K562 (cell line): ENCODE measurements at regions not wholly inside any gene's neighbourhood (a gene's known extent, or its start where the extent isn't known, plus 50 kb on each side); places are given as distances from the start of the nearest gene placed in this dataset.

Experiments used
- BACH1 ChIP-seq: fragments of 200-800 bp; sonication (Bioruptor generic); IDR thresholded peaks from 2 replicates; pipeline ENCODE4 v1.6.1; 2016; ENCODE audit warnings: missing genetic modification characterization, missing compliant biosample characterization
- IRF2 ChIP-seq: sonication (generic); formaldehyde crosslinking; IDR thresholded peaks from 2 replicates; pipeline ENCODE4 v1.8.1; 2022; ENCODE audit warnings: mild to moderate bottlenecking, missing genetic modification reagents
- TGIF2 ChIP-seq: sonication (generic); formaldehyde crosslinking; IDR thresholded peaks from 2 replicates; pipeline ENCODE4 v1.8.1; 2022; ENCODE audit warnings: mild to moderate bottlenecking, missing genetic modification reagents, moderate library complexity
- TF ChIP-seq, protein P1 (sequence below): sonication (generic); formaldehyde crosslinking; IDR thresholded peaks from 2 replicates; pipeline ENCODE4 v1.8.1; 2023; ENCODE audit warnings: mild to moderate bottlenecking, missing genetic modification reagents
- TF ChIP-seq, protein P2 (sequence below): sonication (generic); formaldehyde crosslinking; IDR thresholded peaks from 2 replicates; pipeline ENCODE4 v1.8.0; 2022; ENCODE audit warnings: mild to moderate bottlenecking, missing genetic modification reagents, borderline replicate concordance
- TF ChIP-seq, protein P3 (sequence below): fragments of 250-450 bp; sonication (Bioruptor Pico); IDR thresholded peaks from 2 replicates; pipeline ENCODE4 v1.5.0; 2021; ENCODE audit warnings: mild to moderate bottlenecking, borderline replicate concordance
- TF ChIP-seq, protein P4 (sequence below): fragments of 250-450 bp; sonication (Bioruptor Pico); IDR thresholded peaks from 2 replicates; pipeline ENCODE4 v1.8.0; 2022; ENCODE audit warnings: inconsistent platforms

DNA sequence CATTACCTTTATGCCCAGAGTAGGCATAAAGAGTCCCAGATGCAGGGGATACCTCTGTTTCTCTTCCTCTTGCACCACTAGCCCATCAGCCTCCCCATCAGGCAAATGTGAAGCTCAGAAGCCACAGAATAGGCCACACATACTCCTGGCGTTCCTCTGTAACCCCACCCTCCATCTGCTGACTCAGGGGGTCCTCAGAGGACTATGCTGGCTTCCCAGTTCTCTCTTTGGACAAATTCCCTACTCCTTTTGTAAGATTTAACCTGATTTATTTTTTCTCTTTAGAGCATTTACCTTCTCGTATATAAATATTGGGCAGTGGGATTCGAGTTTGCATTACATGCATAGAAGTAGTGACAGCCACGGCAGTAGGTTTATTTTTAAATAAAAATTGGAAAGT, 262.3 kb upstream of the CADM1 start (continued):
- TF ChIP-seq, protein P1, sequence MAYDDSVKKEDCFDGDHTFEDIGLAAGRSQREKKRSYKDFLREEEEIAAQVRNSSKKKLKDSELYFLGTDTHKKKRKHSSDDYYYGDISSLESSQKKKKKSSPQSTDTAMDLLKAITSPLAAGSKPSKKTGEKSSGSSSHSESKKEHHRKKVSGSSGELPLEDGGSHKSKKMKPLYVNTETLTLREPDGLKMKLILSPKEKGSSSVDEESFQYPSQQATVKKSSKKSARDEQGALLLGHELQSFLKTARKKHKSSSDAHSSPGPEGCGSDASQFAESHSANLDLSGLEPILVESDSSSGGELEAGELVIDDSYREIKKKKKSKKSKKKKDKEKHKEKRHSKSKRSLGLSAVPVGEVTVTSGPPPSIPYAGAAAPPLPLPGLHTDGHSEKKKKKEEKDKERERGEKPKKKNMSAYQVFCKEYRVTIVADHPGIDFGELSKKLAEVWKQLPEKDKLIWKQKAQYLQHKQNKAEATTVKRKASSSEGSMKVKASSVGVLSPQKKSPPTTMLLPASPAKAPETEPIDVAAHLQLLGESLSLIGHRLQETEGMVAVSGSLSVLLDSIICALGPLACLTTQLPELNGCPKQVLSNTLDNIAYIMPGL (CRISPR knock-in tag): no peak
- TF ChIP-seq BACH1 (tag) (no peak), TGIF2 (CRISPR knock-in tag) (no peak), IRF2 (CRISPR knock-in tag) (no peak)
- TF ChIP-seq, protein P2, sequence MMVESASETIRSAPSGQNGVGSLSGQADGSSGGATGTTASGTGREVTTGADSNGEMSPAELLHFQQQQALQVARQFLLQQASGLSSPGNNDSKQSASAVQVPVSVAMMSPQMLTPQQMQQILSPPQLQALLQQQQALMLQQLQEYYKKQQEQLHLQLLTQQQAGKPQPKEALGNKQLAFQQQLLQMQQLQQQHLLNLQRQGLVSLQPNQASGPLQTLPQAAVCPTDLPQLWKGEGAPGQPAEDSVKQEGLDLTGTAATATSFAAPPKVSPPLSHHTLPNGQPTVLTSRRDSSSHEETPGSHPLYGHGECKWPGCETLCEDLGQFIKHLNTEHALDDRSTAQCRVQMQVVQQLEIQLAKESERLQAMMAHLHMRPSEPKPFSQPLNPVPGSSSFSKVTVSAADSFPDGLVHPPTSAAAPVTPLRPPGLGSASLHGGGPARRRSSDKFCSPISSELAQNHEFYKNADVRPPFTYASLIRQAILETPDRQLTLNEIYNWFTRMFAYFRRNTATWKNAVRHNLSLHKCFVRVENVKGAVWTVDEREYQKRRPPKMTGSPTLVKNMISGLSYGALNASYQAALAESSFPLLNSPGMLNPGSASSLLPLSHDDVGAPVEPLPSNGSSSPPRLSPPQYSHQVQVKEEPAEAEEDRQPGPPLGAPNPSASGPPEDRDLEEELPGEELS (CRISPR knock-in tag): no peak
- TF ChIP-seq, protein P3, sequence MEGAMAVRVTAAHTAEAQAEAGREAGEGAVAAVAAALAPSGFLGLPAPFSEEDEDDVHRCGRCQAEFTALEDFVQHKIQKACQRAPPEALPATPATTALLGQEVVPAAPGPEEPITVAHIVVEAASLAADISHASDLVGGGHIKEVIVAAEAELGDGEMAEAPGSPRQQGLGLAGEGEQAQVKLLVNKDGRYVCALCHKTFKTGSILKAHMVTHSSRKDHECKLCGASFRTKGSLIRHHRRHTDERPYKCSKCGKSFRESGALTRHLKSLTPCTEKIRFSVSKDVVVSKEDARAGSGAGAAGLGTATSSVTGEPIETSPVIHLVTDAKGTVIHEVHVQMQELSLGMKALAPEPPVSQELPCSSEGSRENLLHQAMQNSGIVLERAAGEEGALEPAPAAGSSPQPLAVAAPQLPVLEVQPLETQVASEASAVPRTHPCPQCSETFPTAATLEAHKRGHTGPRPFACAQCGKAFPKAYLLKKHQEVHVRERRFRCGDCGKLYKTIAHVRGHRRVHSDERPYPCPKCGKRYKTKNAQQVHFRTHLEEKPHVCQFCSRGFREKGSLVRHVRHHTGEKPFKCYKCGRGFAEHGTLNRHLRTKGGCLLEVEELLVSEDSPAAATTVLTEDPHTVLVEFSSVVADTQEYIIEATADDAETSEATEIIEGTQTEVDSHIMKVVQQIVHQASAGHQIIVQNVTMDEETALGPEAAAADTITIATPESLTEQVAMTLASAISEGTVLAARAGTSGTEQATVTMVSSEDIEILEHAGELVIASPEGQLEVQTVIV (CRISPR knock-in tag): no peak
- TF ChIP-seq, protein P4, sequence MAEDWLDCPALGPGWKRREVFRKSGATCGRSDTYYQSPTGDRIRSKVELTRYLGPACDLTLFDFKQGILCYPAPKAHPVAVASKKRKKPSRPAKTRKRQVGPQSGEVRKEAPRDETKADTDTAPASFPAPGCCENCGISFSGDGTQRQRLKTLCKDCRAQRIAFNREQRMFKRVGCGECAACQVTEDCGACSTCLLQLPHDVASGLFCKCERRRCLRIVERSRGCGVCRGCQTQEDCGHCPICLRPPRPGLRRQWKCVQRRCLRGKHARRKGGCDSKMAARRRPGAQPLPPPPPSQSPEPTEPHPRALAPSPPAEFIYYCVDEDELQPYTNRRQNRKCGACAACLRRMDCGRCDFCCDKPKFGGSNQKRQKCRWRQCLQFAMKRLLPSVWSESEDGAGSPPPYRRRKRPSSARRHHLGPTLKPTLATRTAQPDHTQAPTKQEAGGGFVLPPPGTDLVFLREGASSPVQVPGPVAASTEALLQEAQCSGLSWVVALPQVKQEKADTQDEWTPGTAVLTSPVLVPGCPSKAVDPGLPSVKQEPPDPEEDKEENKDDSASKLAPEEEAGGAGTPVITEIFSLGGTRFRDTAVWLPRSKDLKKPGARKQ (CRISPR knock-in tag): no peak
